K562 (cell line): ENCODE measurements at regions not wholly inside any gene's neighbourhood (a gene's known extent, or its start where the extent isn't known, plus 50 kb on each side); places are given as distances from the start of the nearest gene placed in this dataset.

Source experiments
- ATF1 ChIP-seq, 2 experiments: fragments of 450-650 bp in 1 of 2; IDR thresholded peaks; 2 replicates each; pipeline ENCODE4 v1.6.1; 2016; ENCODE audit warnings: missing compliant biosample characterization in 1 of 2, missing genetic modification characterization in 1 of 2
- BRD9 ChIP-seq: fragments of 450-650 bp; IDR thresholded peaks from 2 replicates; pipeline ENCODE4 v1.6.1; 2018; ENCODE audit warnings: low read depth; ENCODE audit not compliant: partially characterized antibody
- GABPB1 ChIP-seq: sonication (generic); formaldehyde crosslinking; IDR thresholded peaks from 2 replicates; pipeline ENCODE4 v1.8.0; 2022; ENCODE audit warnings: mild to moderate bottlenecking, missing genetic modification reagents
- HDAC1 ChIP-seq, 2 experiments: fragments of 450-650 bp; IDR thresholded peaks; 2 replicates each; pipeline ENCODE4 v1.6.1; 2016 to 2017; ENCODE audit warnings: inconsistent platforms in 1 of 2, mild to moderate bottlenecking in 1 of 2, moderate library complexity in 1 of 2
- HLTF ChIP-seq: fragments of 450-650 bp; IDR thresholded peaks from 2 replicates; pipeline ENCODE4 v1.6.1; 2016
- NCOA6 ChIP-seq: fragments of 450-650 bp; IDR thresholded peaks from 2 replicates; pipeline ENCODE4 v1.6.1; 2017; ENCODE audit warnings: mild to moderate bottlenecking
- PURB ChIP-seq: sonication (generic); formaldehyde crosslinking; IDR thresholded peaks from 2 replicates; pipeline ENCODE4 v1.9.0; 2021; ENCODE audit warnings: low read depth, mild to moderate bottlenecking, missing genetic modification reagents
- SIX5 ChIP-seq, 2 experiments: IDR thresholded peaks; 2 replicates each; pipeline ENCODE4 v1.6.1; 2011; ENCODE audit warnings: low read length in 2 of 2, borderline replicate concordance in 1 of 2, low read depth in 1 of 2, mild to moderate bottlenecking in 1 of 2, moderate library complexity in 1 of 2; ENCODE audit not compliant: insufficient read depth in 1 of 2
- SPI1 ChIP-seq: IDR thresholded peaks from 2 replicates; pipeline ENCODE4 v1.6.1; 2011; ENCODE audit warnings: low read depth, low read length, control low read depth, borderline replicate concordance
- TAF7 ChIP-seq: fragments of 450-650 bp; IDR thresholded peaks from 2 replicates; pipeline ENCODE4 v1.6.1; 2016; ENCODE audit warnings: missing genetic modification characterization, missing compliant biosample characterization
- U2AF1 ChIP-seq: fragments of 200-400 bp; formaldehyde crosslinking; optimal IDR thresholded peaks from 2 replicates; pipeline ENCODE3; 2017; ENCODE audit warnings: mild to moderate bottlenecking, low read depth, low read length, moderate library complexity
- ZFP1 ChIP-seq: fragments of 450-650 bp; formaldehyde crosslinking; IDR thresholded peaks from 2 replicates; pipeline ENCODE4 v1.4.0; 2020; ENCODE audit warnings: mild to moderate bottlenecking, mixed read lengths
- ZNF444 ChIP-seq: fragments of 250-450 bp; sonication (Bioruptor Pico); IDR thresholded peaks from 2 replicates; pipeline ENCODE4 v1.4.0; 2020; ENCODE audit warnings: mild to moderate bottlenecking, moderate library complexity
- ZNF644 ChIP-seq: fragments of 200-800 bp; sonication (Bioruptor generic); IDR thresholded peaks from 2 replicates; pipeline ENCODE4 v1.6.1; 2016; ENCODE audit warnings: low read depth, missing genetic modification characterization, missing compliant biosample characterization
- ZNF764 ChIP-seq: fragments of 250-450 bp; sonication (Bioruptor Pico); IDR thresholded peaks from 2 replicates; pipeline ENCODE4 v1.4.0; 2020; ENCODE audit warnings: low read depth, mild to moderate bottlenecking, moderate library complexity
- ZNF766 ChIP-seq: fragments of 200-800 bp; sonication (Bioruptor generic); conservative IDR thresholded peaks from 2 replicates; pipeline ENCODE4 v1.6.1; 2016; ENCODE audit warnings: missing genetic modification characterization, missing compliant biosample characterization
- TF ChIP-seq, protein P1 (sequence below): sonication (generic); formaldehyde crosslinking; IDR thresholded peaks from 2 replicates; pipeline ENCODE4 v1.8.1; 2023; ENCODE audit warnings: mild to moderate bottlenecking, missing genetic modification reagents
- TF ChIP-seq, protein P2 (sequence below): fragments of 450-650 bp; formaldehyde crosslinking; IDR thresholded peaks from 2 replicates; pipeline ENCODE4 v1.4.0; 2020; ENCODE audit warnings: mild to moderate bottlenecking, moderate library complexity
- TF ChIP-seq, protein P3 (sequence below): fragments of 250-450 bp; sonication (Bioruptor Pico); IDR thresholded peaks from 2 replicates; pipeline ENCODE4 v1.4.0; 2020; ENCODE audit warnings: mild to moderate bottlenecking, moderate library complexity
- TF ChIP-seq, protein P4 (sequence below): fragments of 250-450 bp; sonication (Bioruptor Pico); IDR thresholded peaks from 2 replicates; pipeline ENCODE4 v1.4.0; 2020; ENCODE audit warnings: mild to moderate bottlenecking

GRCh38 chr6:27772261-27773001, 139.8 kb downstream of the OR2B2 start (continued):
- no peak for TF ChIP-seq U2AF1
- TF ChIP-seq HLTF, result no peak
- TF ChIP-seq, protein P1, sequence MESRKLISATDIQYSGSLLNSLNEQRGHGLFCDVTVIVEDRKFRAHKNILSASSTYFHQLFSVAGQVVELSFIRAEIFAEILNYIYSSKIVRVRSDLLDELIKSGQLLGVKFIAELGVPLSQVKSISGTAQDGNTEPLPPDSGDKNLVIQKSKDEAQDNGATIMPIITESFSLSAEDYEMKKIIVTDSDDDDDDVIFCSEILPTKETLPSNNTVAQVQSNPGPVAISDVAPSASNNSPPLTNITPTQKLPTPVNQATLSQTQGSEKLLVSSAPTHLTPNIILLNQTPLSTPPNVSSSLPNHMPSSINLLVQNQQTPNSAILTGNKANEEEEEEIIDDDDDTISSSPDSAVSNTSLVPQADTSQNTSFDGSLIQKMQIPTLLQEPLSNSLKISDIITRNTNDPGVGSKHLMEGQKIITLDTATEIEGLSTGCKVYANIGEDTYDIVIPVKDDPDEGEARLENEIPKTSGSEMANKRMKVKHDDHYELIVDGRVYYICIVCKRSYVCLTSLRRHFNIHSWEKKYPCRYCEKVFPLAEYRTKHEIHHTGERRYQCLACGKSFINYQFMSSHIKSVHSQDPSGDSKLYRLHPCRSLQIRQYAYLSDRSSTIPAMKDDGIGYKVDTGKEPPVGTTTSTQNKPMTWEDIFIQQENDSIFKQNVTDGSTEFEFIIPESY, result peak; percentile 84
- TF ChIP-seq, protein P2, sequence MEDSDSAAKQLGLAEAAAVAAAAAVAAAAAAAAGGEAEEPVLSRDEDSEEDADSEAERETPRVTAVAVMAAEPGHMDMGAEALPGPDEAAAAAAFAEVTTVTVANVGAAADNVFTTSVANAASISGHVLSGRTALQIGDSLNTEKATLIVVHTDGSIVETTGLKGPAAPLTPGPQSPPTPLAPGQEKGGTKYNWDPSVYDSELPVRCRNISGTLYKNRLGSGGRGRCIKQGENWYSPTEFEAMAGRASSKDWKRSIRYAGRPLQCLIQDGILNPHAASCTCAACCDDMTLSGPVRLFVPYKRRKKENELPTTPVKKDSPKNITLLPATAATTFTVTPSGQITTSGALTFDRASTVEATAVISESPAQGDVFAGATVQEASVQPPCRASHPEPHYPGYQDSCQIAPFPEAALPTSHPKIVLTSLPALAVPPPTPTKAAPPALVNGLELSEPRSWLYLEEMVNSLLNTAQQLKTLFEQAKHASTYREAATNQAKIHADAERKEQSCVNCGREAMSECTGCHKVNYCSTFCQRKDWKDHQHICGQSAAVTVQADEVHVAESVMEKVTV (CRISPR knock-in tag), result peak; percentile 90
- TF ChIP-seq GABPB1 (CRISPR knock-in tag), result 0 out of 2 replicates have a peak, but pooled peaks have one; percentile 44
- no peak for TF ChIP-seq TAF7 (tag)
- no peak for TF ChIP-seq ZNF444 (CRISPR knock-in tag)
- TF ChIP-seq, protein P3, sequence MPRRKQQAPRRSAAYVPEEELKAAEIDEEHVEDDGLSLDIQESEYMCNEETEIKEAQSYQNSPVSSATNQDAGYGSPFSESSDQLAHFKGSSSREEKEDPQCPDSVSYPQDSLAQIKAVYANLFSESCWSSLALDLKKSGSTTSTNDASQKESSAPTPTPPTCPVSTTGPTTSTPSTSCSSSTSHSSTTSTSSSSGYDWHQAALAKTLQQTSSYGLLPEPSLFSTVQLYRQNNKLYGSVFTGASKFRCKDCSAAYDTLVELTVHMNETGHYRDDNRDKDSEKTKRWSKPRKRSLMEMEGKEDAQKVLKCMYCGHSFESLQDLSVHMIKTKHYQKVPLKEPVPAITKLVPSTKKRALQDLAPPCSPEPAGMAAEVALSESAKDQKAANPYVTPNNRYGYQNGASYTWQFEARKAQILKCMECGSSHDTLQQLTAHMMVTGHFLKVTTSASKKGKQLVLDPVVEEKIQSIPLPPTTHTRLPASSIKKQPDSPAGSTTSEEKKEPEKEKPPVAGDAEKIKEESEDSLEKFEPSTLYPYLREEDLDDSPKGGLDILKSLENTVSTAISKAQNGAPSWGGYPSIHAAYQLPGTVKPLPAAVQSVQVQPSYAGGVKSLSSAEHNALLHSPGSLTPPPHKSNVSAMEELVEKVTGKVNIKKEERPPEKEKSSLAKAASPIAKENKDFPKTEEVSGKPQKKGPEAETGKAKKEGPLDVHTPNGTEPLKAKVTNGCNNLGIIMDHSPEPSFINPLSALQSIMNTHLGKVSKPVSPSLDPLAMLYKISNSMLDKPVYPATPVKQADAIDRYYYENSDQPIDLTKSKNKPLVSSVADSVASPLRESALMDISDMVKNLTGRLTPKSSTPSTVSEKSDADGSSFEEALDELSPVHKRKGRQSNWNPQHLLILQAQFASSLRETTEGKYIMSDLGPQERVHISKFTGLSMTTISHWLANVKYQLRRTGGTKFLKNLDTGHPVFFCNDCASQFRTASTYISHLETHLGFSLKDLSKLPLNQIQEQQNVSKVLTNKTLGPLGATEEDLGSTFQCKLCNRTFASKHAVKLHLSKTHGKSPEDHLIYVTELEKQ (CRISPR knock-in tag), result 0 out of 2 replicates have a peak, but pooled peaks have one; percentile 68
- TF ChIP-seq BRD9, result peak; percentile 81
- TF ChIP-seq ZFP1 (CRISPR knock-in tag), result no peak
- TF ChIP-seq ATF1 (CRISPR knock-in tag; IDR thresholded peaks at IDR 0.05), result no peak
- TF ChIP-seq ATF1 (tag; IDR thresholded peaks at IDR 0.05), result peak; percentile 67
- no peak for TF ChIP-seq SIX5 (IDR thresholded peaks at IDR 0.05; ENCODE audit: borderline replicate concordance in 1 of 2, insufficient read depth in 1 of 2, low read depth in 1 of 2, low read length in 2 of 2)
- TF ChIP-seq, protein P4, sequence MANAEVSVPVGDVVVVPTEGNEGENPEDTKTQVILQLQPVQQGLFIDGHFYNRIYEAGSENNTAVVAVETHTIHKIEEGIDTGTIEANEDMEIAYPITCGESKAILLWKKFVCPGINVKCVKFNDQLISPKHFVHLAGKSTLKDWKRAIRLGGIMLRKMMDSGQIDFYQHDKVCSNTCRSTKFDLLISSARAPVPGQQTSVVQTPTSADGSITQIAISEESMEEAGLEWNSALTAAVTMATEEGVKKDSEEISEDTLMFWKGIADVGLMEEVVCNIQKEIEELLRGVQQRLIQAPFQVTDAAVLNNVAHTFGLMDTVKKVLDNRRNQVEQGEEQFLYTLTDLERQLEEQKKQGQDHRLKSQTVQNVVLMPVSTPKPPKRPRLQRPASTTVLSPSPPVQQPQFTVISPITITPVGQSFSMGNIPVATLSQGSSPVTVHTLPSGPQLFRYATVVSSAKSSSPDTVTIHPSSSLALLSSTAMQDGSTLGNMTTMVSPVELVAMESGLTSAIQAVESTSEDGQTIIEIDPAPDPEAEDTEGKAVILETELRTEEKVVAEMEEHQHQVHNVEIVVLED (CRISPR knock-in tag), result peak; percentile 44; the same call in 1 of the 2 replicates
- TF ChIP-seq PURB (CRISPR knock-in tag), result no peak
- no peak for TF ChIP-seq NCOA6
- peak; percentile 87 for TF ChIP-seq ZNF766
- TF ChIP-seq ZNF644, result peak; percentile 74; the same call in 1 of the 2 replicates
- peak in 1 of 2 experiments; percentile 78; a peak in 2 of 4 replicates for TF ChIP-seq HDAC1 (IDR thresholded peaks at IDR 0.05)
- no peak for TF ChIP-seq ZNF764 (CRISPR knock-in tag)
- no peak for TF ChIP-seq SPI1
